ENCODE measurements at regions not wholly inside any gene's neighbourhood (a gene's known extent, or its start where the extent isn't known, plus 50 kb on each side); places are given as distances from the start of the nearest gene placed in this dataset.

GRCh38 chr6:81694855-81695254, 57.6 kb downstream of the TENT5A start:
- Mint-ChIP-seq H3K27me3 (ENCODE audit: low read depth) (no peaks in the 10 kb centered on the region), H3K36me3 (ENCODE audit: low read depth) (no peaks in the 10 kb centered on the region), H3K9me3 (no peaks in the 10 kb centered on the region), H3K4me1 (ENCODE audit: low read depth) (no peaks in the 10 kb centered on the region), H3K27ac (no peak overlapping the region), H3K4me3 (no peak overlapping the region)
- no peak for DNase-seq (ENCODE audit: low spot score)

- Mint-ChIP-seq H3K27ac (no peak overlapping the region), H3K27me3 (ENCODE audit: low read depth) (no peaks in the 10 kb centered on the region), H3K4me1 (ENCODE audit: low read depth) (no peaks in the 10 kb centered on the region), H3K36me3 (ENCODE audit: low read depth) (no peaks in the 10 kb centered on the region), H3K9me3 (no peaks in the 10 kb centered on the region), H3K4me3 (no peak overlapping the region)
- no peak for DNase-seq (ENCODE audit: low spot score)
These were observed 58.3 kb downstream of the TENT5A start for GRCh38 chr6:81694207-81694606.

GRCh38 chr6:81693266-81693665, 59.2 kb downstream of the TENT5A start:
- H3K4me3 Mint-ChIP-seq, result no peak overlapping the region

GRCh38 chr6:81690073-81690472, 62.4 kb downstream of the TENT5A start:
- no peak overlapping the region for H3K4me3 Mint-ChIP-seq
- H3K36me3 Mint-ChIP-seq (ENCODE audit: low read depth), result no peaks in the 10 kb centered on the region
- no peaks in the 10 kb centered on the region for H3K4me1 Mint-ChIP-seq (ENCODE audit: low read depth)
- no peaks in the 10 kb centered on the region for H3K27me3 Mint-ChIP-seq (ENCODE audit: low read depth)
- DNase-seq (ENCODE audit: low spot score), result no peak
- no peaks in the 10 kb centered on the region for H3K9me3 Mint-ChIP-seq
- no peak overlapping the region for H3K27ac Mint-ChIP-seq

More at GRCh38 chr6:81693266-81693665, 59.2 kb downstream of the TENT5A start:
- no peak for DNase-seq (ENCODE audit: low spot score)
- Mint-ChIP-seq H3K36me3 (ENCODE audit: low read depth) (no peaks in the 10 kb centered on the region), H3K27ac (no peak overlapping the region), H3K27me3 (ENCODE audit: low read depth) (no peaks in the 10 kb centered on the region), H3K9me3 (no peaks in the 10 kb centered on the region), H3K4me1 (ENCODE audit: low read depth) (no peaks in the 10 kb centered on the region)

GRCh38 chr6:81689580-81689979, 62.9 kb downstream of the TENT5A start:
- H3K36me3 Mint-ChIP-seq (ENCODE audit: low read depth), result no peaks in the 10 kb centered on the region
- H3K27me3 Mint-ChIP-seq (ENCODE audit: low read depth), result no peaks in the 10 kb centered on the region
- H3K4me1 Mint-ChIP-seq (ENCODE audit: low read depth), result no peaks in the 10 kb centered on the region
- no peak overlapping the region for H3K4me3 Mint-ChIP-seq
- no peak overlapping the region for H3K27ac Mint-ChIP-seq
- no peak for DNase-seq (ENCODE audit: low spot score)
- no peaks in the 10 kb centered on the region for H3K9me3 Mint-ChIP-seq

GRCh38 chr6:81683912-81684311, 68.6 kb downstream of the TENT5A start:
- no peak overlapping the region for H3K27ac Mint-ChIP-seq
- H3K36me3 Mint-ChIP-seq (ENCODE audit: low read depth), result no peaks in the 10 kb centered on the region
- H3K9me3 Mint-ChIP-seq, result no peaks in the 10 kb centered on the region
- no peak overlapping the region for H3K4me3 Mint-ChIP-seq
- no peaks in the 10 kb centered on the region for H3K4me1 Mint-ChIP-seq (ENCODE audit: low read depth)
- no peak for DNase-seq (ENCODE audit: low spot score)
- H3K27me3 Mint-ChIP-seq (ENCODE audit: low read depth), result no peaks in the 10 kb centered on the region

GRCh38 chr6:81682858-81683620, 69.4 kb downstream of the TENT5A start:
- H3K4me3 Mint-ChIP-seq, result no peak overlapping the region
- no peak overlapping the region for H3K27ac Mint-ChIP-seq
- no peaks in the 10 kb centered on the region for H3K9me3 Mint-ChIP-seq
- no peaks in the 10 kb centered on the region for H3K27me3 Mint-ChIP-seq (ENCODE audit: low read depth)
- H3K4me1 Mint-ChIP-seq (ENCODE audit: low read depth), result no peaks in the 10 kb centered on the region
- H3K36me3 Mint-ChIP-seq (ENCODE audit: low read depth), result no peaks in the 10 kb centered on the region
- DNase-seq (ENCODE audit: low spot score), result no peak

- Mint-ChIP-seq H3K27me3 (ENCODE audit: low read depth) (no peaks in the 10 kb centered on the region), H3K9me3 (no peaks in the 10 kb centered on the region), H3K36me3 (ENCODE audit: low read depth) (no peaks in the 10 kb centered on the region), H3K27ac (no peak overlapping the region), H3K4me3 (no peak overlapping the region), H3K4me1 (ENCODE audit: low read depth) (no peaks in the 10 kb centered on the region)
- no peak for DNase-seq (ENCODE audit: low spot score)
These were observed 70.2 kb downstream of the TENT5A start for GRCh38 chr6:81682235-81682795.

- Mint-ChIP-seq H3K4me1 (ENCODE audit: low read depth) (no peaks in the 10 kb centered on the region), H3K27ac (no peak overlapping the region), H3K36me3 (ENCODE audit: low read depth) (no peaks in the 10 kb centered on the region), H3K4me3 (no peak overlapping the region), H3K9me3 (no peaks in the 10 kb centered on the region), H3K27me3 (ENCODE audit: low read depth) (no peaks in the 10 kb centered on the region)
- no peak for DNase-seq (ENCODE audit: low spot score)
These were observed 83.0 kb downstream of the TENT5A start for GRCh38 chr6:81669445-81669844.

- Mint-ChIP-seq H3K9me3 (no peaks in the 10 kb centered on the region), H3K27me3 (ENCODE audit: low read depth) (no peaks in the 10 kb centered on the region), H3K4me1 (ENCODE audit: low read depth) (no peaks in the 10 kb centered on the region), H3K36me3 (ENCODE audit: low read depth) (no peaks in the 10 kb centered on the region), H3K4me3 (no peak overlapping the region), H3K27ac (no peak overlapping the region)
- DNase-seq (ENCODE audit: low spot score), result no peak
These were observed 83.8 kb downstream of the TENT5A start for GRCh38 chr6:81668615-81669047.

- H3K4me1 Mint-ChIP-seq (ENCODE audit: low read depth), result no peaks in the 10 kb centered on the region
- no peak for DNase-seq (ENCODE audit: low spot score)
- no peak overlapping the region for H3K27ac Mint-ChIP-seq
- no peaks in the 10 kb centered on the region for H3K27me3 Mint-ChIP-seq (ENCODE audit: low read depth)
- H3K4me3 Mint-ChIP-seq, result no peak overlapping the region
- no peaks in the 10 kb centered on the region for H3K36me3 Mint-ChIP-seq (ENCODE audit: low read depth)
- H3K9me3 Mint-ChIP-seq, result no peaks in the 10 kb centered on the region
These were observed 86.0 kb downstream of the TENT5A start for GRCh38 chr6:81666481-81666880.

- Mint-ChIP-seq H3K4me1 (ENCODE audit: low read depth) (no peaks in the 10 kb centered on the region), H3K27me3 (ENCODE audit: low read depth) (no peaks in the 10 kb centered on the region), H3K36me3 (ENCODE audit: low read depth) (no peaks in the 10 kb centered on the region), H3K4me3 (no peak overlapping the region), H3K27ac (no peak overlapping the region), H3K9me3 (no peaks in the 10 kb centered on the region)
- DNase-seq (ENCODE audit: low spot score), result no peak
These were observed 96.2 kb downstream of the TENT5A start for GRCh38 chr6:81656231-81656630.

GRCh38 chr6:81655696-81656095, 96.8 kb downstream of the TENT5A start:
- no peak for DNase-seq (ENCODE audit: low spot score)
- no peak overlapping the region for H3K4me3 Mint-ChIP-seq
- no peaks in the 10 kb centered on the region for H3K27me3 Mint-ChIP-seq (ENCODE audit: low read depth)
- no peak overlapping the region for H3K27ac Mint-ChIP-seq
- H3K4me1 Mint-ChIP-seq (ENCODE audit: low read depth), result no peaks in the 10 kb centered on the region
- no peaks in the 10 kb centered on the region for H3K36me3 Mint-ChIP-seq (ENCODE audit: low read depth)
- H3K9me3 Mint-ChIP-seq, result no peaks in the 10 kb centered on the region

GRCh38 chr6:81648502-81648901, 104.0 kb downstream of the TENT5A start:
- no peaks in the 10 kb centered on the region for H3K36me3 Mint-ChIP-seq (ENCODE audit: low read depth)
- H3K4me1 Mint-ChIP-seq (ENCODE audit: low read depth), result no peaks in the 10 kb centered on the region
- DNase-seq (ENCODE audit: low spot score), result no peak
- no peaks in the 10 kb centered on the region for H3K27me3 Mint-ChIP-seq (ENCODE audit: low read depth)
- H3K27ac Mint-ChIP-seq, result no peak overlapping the region
- H3K9me3 Mint-ChIP-seq, result no peaks in the 10 kb centered on the region
- no peak overlapping the region for H3K4me3 Mint-ChIP-seq

- Mint-ChIP-seq H3K36me3 (ENCODE audit: low read depth) (no peaks in the 10 kb centered on the region), H3K27me3 (ENCODE audit: low read depth) (no peaks in the 10 kb centered on the region), H3K9me3 (no peaks in the 10 kb centered on the region), H3K27ac (no peak overlapping the region), H3K4me1 (ENCODE audit: low read depth) (no peaks in the 10 kb centered on the region), H3K4me3 (no peak overlapping the region)
- DNase-seq (ENCODE audit: low spot score), result no peak
These were observed 109.3 kb downstream of the TENT5A start for GRCh38 chr6:81643156-81643555.
